ENCODE measurements at regions not wholly inside any gene's neighbourhood (a gene's known extent, or its start where the extent isn't known, plus 50 kb on each side); places are given as distances from the start of the nearest gene placed in this dataset.

DNA sequence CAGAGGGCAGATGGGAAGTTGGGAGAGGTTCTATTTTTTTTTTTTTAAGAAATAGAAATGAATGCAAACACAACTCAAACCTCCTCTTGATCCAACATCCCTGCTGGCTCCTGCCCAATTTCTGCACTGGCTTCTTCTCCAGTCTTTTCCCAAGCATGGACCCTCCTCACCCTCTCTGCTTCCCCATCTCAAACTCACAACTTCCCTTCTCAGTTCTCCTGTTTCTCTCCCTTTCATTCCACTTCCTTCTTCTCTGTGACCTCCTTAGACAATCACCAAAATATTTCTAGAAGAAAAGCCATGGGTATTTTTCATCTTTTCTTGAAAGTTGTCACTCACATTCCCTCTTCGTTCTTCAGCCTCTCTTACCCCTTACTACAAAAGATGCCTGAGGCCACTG lies 85.2 kb upstream of the VPREB1 start:
- TF ChIP-seq POLR2A (IDR thresholded peaks at IDR 0.05; ENCODE audit: low read length) (no peak), GATA1 (IDR thresholded peaks at IDR 0.05; ENCODE audit: low read depth, low read length) (no peak)
